GM23338 (cell line): ENCODE measurements at regions not wholly inside any gene's neighbourhood (a gene's known extent, or its start where the extent isn't known, plus 50 kb on each side); places are given as distances from the start of the nearest gene placed in this dataset.

Experiments
- CREB1 ChIP-seq: fragments of 250-450 bp; sonication (Bioruptor Pico); IDR thresholded peaks from 2 replicates; pipeline ENCODE4 v1.5.0; 2020; ENCODE audit warnings: low read depth, mild to moderate bottlenecking, moderate library complexity
- EZH2 ChIP-seq: fragments of 200-600 bp; sonication (generic); IDR thresholded peaks from one replicate; pipeline ENCODE4 v1.8.0; 2017; ENCODE audit warnings: antibody characterized with exemption, mild to moderate bottlenecking, low read depth; ENCODE audit not compliant: unreplicated experiment
- EZH2phosphoT487 ChIP-seq: fragments of 200-600 bp; sonication (generic); IDR thresholded peaks from one replicate; pipeline ENCODE4 v1.8.1; 2018; ENCODE audit warnings: antibody characterized with exemption; ENCODE audit not compliant: unreplicated experiment
- JUNB ChIP-seq: IDR thresholded peaks from one replicate; pipeline ENCODE4 v1.6.1; 2016; ENCODE audit warnings: antibody characterized with exemption; ENCODE audit not compliant: unreplicated experiment
- NANOG ChIP-seq: IDR thresholded peaks from 2 replicates; pipeline ENCODE4 v1.6.1; 2016; ENCODE audit warnings: antibody characterized with exemption, borderline replicate concordance
- POLR2AphosphoS5 ChIP-seq: IDR thresholded peaks from 2 replicates; pipeline ENCODE4 v1.6.1; 2016; ENCODE audit warnings: antibody characterized with exemption, low read depth
- STAT1 ChIP-seq: IDR thresholded peaks from one replicate; pipeline ENCODE4 v1.6.1; 2016; ENCODE audit warnings: antibody characterized with exemption; ENCODE audit not compliant: unreplicated experiment
- ZNF114 ChIP-seq: fragments of 250-450 bp; sonication (Bioruptor Pico); IDR thresholded peaks from 2 replicates; pipeline ENCODE4 v1.5.0; 2020; ENCODE audit warnings: mild to moderate bottlenecking, moderate library complexity
- TF ChIP-seq, protein P1 (sequence below), 2 experiments: fragments of 200-600 bp in 1 of 2; sonication (generic) in 1 of 2; conservative IDR thresholded peaks; 2 replicates each; pipeline versions ENCODE4 v1.5.1 to v1.6.1; 2016 to 2017; ENCODE audit warnings: antibody characterized with exemption in 2 of 2, low read depth in 2 of 2, mild to moderate bottlenecking in 2 of 2, moderate library complexity in 1 of 2
- TF ChIP-seq, protein P2 (sequence below): IDR thresholded peaks from one replicate; pipeline ENCODE4 v1.6.1; 2018; ENCODE audit warnings: antibody characterized with exemption; ENCODE audit not compliant: unreplicated experiment
- TF ChIP-seq, protein P3 (sequence below): IDR thresholded peaks from 2 replicates; pipeline ENCODE4 v1.6.1; 2016; ENCODE audit warnings: antibody characterized with exemption
- TF ChIP-seq, protein P4 (sequence below): fragments of 250-450 bp; sonication (Bioruptor Pico); IDR thresholded peaks from 2 replicates; pipeline ENCODE4 v1.5.0; 2020; ENCODE audit warnings: mild to moderate bottlenecking, moderate library complexity

DNA sequence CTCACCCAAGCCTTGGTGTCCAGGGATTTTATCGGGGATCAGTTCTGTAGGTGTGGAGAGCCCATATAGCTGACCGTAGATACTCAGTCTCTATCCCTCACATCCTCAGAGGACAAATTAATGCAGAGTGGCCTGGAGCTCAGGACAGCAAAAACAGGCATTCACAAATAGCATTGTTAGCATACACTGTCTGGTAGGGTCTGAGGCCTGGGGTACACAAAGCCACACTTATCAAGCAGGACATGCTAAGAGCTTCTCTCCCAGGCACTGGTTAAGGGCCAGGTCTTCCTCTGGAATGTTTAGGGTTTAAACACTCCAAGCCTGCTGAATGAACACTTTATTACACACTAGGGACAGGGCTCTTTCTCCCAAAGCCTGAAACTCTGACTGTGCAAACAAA lies 253.2 kb downstream of the NEDD1 start:
- TF ChIP-seq, protein P1, sequence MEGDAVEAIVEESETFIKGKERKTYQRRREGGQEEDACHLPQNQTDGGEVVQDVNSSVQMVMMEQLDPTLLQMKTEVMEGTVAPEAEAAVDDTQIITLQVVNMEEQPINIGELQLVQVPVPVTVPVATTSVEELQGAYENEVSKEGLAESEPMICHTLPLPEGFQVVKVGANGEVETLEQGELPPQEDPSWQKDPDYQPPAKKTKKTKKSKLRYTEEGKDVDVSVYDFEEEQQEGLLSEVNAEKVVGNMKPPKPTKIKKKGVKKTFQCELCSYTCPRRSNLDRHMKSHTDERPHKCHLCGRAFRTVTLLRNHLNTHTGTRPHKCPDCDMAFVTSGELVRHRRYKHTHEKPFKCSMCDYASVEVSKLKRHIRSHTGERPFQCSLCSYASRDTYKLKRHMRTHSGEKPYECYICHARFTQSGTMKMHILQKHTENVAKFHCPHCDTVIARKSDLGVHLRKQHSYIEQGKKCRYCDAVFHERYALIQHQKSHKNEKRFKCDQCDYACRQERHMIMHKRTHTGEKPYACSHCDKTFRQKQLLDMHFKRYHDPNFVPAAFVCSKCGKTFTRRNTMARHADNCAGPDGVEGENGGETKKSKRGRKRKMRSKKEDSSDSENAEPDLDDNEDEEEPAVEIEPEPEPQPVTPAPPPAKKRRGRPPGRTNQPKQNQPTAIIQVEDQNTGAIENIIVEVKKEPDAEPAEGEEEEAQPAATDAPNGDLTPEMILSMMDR (conservative IDR thresholded peaks at IDR 0.05; ENCODE audit: low read depth in 2 of 2): no peak
- no peak for TF ChIP-seq EZH2
- TF ChIP-seq, protein P2, sequence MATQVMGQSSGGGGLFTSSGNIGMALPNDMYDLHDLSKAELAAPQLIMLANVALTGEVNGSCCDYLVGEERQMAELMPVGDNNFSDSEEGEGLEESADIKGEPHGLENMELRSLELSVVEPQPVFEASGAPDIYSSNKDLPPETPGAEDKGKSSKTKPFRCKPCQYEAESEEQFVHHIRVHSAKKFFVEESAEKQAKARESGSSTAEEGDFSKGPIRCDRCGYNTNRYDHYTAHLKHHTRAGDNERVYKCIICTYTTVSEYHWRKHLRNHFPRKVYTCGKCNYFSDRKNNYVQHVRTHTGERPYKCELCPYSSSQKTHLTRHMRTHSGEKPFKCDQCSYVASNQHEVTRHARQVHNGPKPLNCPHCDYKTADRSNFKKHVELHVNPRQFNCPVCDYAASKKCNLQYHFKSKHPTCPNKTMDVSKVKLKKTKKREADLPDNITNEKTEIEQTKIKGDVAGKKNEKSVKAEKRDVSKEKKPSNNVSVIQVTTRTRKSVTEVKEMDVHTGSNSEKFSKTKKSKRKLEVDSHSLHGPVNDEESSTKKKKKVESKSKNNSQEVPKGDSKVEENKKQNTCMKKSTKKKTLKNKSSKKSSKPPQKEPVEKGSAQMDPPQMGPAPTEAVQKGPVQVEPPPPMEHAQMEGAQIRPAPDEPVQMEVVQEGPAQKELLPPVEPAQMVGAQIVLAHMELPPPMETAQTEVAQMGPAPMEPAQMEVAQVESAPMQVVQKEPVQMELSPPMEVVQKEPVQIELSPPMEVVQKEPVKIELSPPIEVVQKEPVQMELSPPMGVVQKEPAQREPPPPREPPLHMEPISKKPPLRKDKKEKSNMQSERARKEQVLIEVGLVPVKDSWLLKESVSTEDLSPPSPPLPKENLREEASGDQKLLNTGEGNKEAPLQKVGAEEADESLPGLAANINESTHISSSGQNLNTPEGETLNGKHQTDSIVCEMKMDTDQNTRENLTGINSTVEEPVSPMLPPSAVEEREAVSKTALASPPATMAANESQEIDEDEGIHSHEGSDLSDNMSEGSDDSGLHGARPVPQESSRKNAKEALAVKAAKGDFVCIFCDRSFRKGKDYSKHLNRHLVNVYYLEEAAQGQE: no peak
- TF ChIP-seq POLR2AphosphoS5: no peak
- TF ChIP-seq, protein P3, sequence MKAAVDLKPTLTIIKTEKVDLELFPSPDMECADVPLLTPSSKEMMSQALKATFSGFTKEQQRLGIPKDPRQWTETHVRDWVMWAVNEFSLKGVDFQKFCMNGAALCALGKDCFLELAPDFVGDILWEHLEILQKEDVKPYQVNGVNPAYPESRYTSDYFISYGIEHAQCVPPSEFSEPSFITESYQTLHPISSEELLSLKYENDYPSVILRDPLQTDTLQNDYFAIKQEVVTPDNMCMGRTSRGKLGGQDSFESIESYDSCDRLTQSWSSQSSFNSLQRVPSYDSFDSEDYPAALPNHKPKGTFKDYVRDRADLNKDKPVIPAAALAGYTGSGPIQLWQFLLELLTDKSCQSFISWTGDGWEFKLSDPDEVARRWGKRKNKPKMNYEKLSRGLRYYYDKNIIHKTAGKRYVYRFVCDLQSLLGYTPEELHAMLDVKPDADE: no peak
- no peak for TF ChIP-seq EZH2phosphoT487
- TF ChIP-seq ZNF114: no peak
- no peak for TF ChIP-seq CREB1 (CRISPR knock-in tag)
- TF ChIP-seq JUNB: no peak
- TF ChIP-seq STAT1: no peak
- no peak for TF ChIP-seq NANOG
- TF ChIP-seq, protein P4, sequence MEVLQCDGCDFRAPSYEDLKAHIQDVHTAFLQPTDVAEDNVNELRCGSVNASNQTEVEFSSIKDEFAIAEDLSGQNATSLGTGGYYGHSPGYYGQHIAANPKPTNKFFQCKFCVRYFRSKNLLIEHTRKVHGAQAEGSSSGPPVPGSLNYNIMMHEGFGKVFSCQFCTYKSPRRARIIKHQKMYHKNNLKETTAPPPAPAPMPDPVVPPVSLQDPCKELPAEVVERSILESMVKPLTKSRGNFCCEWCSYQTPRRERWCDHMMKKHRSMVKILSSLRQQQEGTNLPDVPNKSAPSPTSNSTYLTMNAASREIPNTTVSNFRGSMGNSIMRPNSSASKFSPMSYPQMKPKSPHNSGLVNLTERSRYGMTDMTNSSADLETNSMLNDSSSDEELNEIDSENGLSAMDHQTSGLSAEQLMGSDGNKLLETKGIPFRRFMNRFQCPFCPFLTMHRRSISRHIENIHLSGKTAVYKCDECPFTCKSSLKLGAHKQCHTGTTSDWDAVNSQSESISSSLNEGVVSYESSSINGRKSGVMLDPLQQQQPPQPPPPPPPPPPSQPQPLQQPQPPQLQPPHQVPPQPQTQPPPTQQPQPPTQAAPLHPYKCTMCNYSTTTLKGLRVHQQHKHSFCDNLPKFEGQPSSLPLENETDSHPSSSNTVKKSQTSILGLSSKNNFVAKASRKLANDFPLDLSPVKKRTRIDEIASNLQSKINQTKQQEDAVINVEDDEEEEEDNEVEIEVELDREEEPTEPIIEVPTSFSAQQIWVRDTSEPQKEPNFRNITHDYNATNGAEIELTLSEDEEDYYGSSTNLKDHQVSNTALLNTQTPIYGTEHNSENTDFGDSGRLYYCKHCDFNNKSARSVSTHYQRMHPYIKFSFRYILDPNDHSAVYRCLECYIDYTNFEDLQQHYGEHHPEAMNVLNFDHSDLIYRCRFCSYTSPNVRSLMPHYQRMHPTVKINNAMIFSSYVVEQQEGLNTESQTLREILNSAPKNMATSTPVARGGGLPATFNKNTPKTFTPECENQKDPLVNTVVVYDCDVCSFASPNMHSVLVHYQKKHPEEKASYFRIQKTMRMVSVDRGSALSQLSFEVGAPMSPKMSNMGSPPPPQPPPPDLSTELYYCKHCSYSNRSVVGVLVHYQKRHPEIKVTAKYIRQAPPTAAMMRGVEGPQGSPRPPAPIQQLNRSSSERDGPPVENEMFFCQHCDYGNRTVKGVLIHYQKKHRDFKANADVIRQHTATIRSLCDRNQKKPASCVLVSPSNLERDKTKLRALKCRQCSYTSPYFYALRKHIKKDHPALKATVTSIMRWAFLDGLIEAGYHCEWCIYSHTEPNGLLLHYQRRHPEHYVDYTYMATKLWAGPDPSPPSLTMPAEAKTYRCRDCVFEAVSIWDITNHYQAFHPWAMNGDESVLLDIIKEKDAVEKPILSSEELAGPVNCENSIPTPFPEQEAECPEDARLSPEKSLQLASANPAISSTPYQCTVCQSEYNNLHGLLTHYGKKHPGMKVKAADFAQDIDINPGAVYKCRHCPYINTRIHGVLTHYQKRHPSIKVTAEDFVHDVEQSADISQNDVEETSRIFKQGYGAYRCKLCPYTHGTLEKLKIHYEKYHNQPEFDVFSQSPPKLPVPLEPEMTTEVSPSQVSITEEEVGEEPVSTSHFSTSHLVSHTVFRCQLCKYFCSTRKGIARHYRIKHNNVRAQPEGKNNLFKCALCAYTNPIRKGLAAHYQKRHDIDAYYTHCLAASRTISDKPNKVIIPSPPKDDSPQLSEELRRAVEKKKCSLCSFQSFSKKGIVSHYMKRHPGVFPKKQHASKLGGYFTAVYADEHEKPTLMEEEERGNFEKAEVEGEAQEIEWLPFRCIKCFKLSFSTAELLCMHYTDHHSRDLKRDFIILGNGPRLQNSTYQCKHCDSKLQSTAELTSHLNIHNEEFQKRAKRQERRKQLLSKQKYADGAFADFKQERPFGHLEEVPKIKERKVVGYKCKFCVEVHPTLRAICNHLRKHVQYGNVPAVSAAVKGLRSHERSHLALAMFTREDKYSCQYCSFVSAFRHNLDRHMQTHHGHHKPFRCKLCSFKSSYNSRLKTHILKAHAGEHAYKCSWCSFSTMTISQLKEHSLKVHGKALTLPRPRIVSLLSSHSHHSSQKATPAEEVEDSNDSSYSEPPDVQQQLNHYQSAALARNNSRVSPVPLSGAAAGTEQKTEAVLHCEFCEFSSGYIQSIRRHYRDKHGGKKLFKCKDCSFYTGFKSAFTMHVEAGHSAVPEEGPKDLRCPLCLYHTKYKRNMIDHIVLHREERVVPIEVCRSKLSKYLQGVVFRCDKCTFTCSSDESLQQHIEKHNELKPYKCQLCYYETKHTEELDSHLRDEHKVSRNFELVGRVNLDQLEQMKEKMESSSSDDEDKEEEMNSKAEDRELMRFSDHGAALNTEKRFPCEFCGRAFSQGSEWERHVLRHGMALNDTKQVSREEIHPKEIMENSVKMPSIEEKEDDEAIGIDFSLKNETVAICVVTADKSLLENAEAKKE (CRISPR knock-in tag): no peak
